K562 (cell line): ENCODE measurements at regions not wholly inside any gene's neighbourhood (a gene's known extent, or its start where the extent isn't known, plus 50 kb on each side); places are given as distances from the start of the nearest gene placed in this dataset.

ENCODE experiments used
- ATAC-seq: fragments of 200-7000 bp; cut with Tn5 transposase; 3 replicates; pipeline ENCODE4 v1.9.1; 2020; ENCODE audit warnings: moderate library complexity
- BruUV-seq: library from RNA; stranded (reverse); fragments of 400-500 nt; replicated peaks from 2 replicates; lab custom pipeline; 2021; lab: Mats Ljungman, UMichigan
- CTCF ChIA-PET: fragments of 300-600 bp; formaldehyde crosslinking; extraction: SDS; loops from one replicate; lab custom pipeline; 2021; ENCODE audit warnings: low intra/inter-chr PET ratio; lab: Yijun Ruan, JAX
- POLR2A ChIA-PET: fragments of 300-600, 350-650 bp; sonication (Branson Sonifier 250); formaldehyde crosslinking; extraction: SDS; loops from one replicate; lab custom pipeline; 2021; ENCODE audit warnings: antibody characterized with exemption, inconsistent platforms; lab: Yijun Ruan, JAX
- DNase-seq, 4 experiments: peaks; one replicate each; pipeline versions ENCODE4 v3.0.0 to v3.0.0-alpha.2; 2011 to 2018; ENCODE audit warnings: low spot score in 3 of 4, mixed read lengths in 3 of 4; ENCODE audit errors: extremely low read depth in 1 of 4
- FAIRE-seq: peaks from 2 replicates; lab custom pipeline; 2011; peaks lifted over from hg19 to GRCh38; lab: Jason Lieb, UNC
- H2AFZ ChIP-seq: 2 replicates; pipeline ENCODE4 v1.6.0; 2011; ENCODE audit warnings: low read depth, low read length, control low read depth, inconsistent platforms
- H3K27ac ChIP-seq: fragments of 200-600 bp; 3 replicates; pipeline ENCODE4 v1.8.0; 2011; ENCODE audit warnings: low read depth, mild to moderate bottlenecking, control low read depth, inconsistent platforms, low read length, moderate library complexity, mixed read lengths; ENCODE audit errors: extremely low read depth
- H3K27me3 ChIP-seq, 2 experiments: fragments of 300-600 bp in 1 of 2; 2 replicates in 1 of 2; 3 replicates in 1 of 2; pipeline versions ENCODE4 v1.6.0 to v1.8.0; 2011; ENCODE audit warnings: inconsistent platforms in 2 of 2, low read length in 2 of 2, mild to moderate bottlenecking in 1 of 2, mixed read lengths in 1 of 2, moderate library complexity in 1 of 2; ENCODE audit not compliant: control insufficient read depth in 2 of 2, insufficient read depth in 2 of 2
- H3K36me3 ChIP-seq: fragments of 300-600 bp; 3 replicates; pipeline ENCODE4 v1.8.0; 2011; ENCODE audit warnings: mild to moderate bottlenecking, low read length, inconsistent platforms; ENCODE audit not compliant: control insufficient read depth, insufficient read depth
- H3K4me1 ChIP-seq, 2 experiments: fragments of 200-600 bp in 1 of 2; replicated peaks in 1 of 2; 2 replicates in 1 of 2; 3 replicates in 1 of 2; pipeline versions ENCODE4 v1.5.1 to v1.8.0; 2011; ENCODE audit warnings: inconsistent platforms in 2 of 2, low read length in 2 of 2, mild to moderate bottlenecking in 1 of 2, mixed read lengths in 1 of 2, moderate library complexity in 1 of 2; ENCODE audit not compliant: control insufficient read depth in 2 of 2, insufficient read depth in 2 of 2
- H3K4me2 ChIP-seq: 2 replicates; pipeline ENCODE4 v1.6.1; 2011; ENCODE audit warnings: low read length, control low read depth, inconsistent platforms, mixed read lengths; ENCODE audit not compliant: insufficient read depth
- H3K4me3 ChIP-seq: fragments of 200-600 bp; sonication (generic), shearing (Covaris generic); 2 replicates; pipeline ENCODE4 v1.5.1; 2016; ENCODE audit warnings: control low read depth, inconsistent platforms
- H3K79me2 ChIP-seq: fragments of 200-600 bp; 3 replicates; pipeline ENCODE4 v1.8.0; 2011; ENCODE audit warnings: low read length, inconsistent platforms; ENCODE audit not compliant: control insufficient read depth, insufficient read depth
- H3K9ac ChIP-seq, 2 experiments: 2 replicates each; pipeline versions ENCODE4 v1.6.0 to v1.6.1; 2011; ENCODE audit warnings: low read depth in 2 of 2, low read length in 2 of 2, control low read depth in 1 of 2, inconsistent platforms in 1 of 2, mild to moderate bottlenecking in 1 of 2, mixed read lengths in 1 of 2; ENCODE audit not compliant: insufficient read depth in 1 of 2
- H3K9me1 ChIP-seq: one replicate; pipeline ENCODE4 v1.6.0; 2011; ENCODE audit warnings: inconsistent platforms, mild to moderate bottlenecking, low read length, moderate library complexity; ENCODE audit not compliant: control insufficient read depth, insufficient read depth
- H3K9me3 ChIP-seq: replicated peaks from 2 replicates; pipeline ENCODE4 v1.5.1; 2011; ENCODE audit warnings: low read depth, low read length, inconsistent platforms; ENCODE audit not compliant: control insufficient read depth, insufficient read depth
- H4K20me1 ChIP-seq: replicated peaks from 2 replicates; pipeline ENCODE4 v1.6.1; 2011; ENCODE audit warnings: low read length, inconsistent platforms, mixed read lengths; ENCODE audit not compliant: control insufficient read depth, insufficient read depth
- BRD9 ChIP-seq: fragments of 450-650 bp; IDR thresholded peaks from 2 replicates; pipeline ENCODE4 v1.6.1; 2018; ENCODE audit warnings: low read depth; ENCODE audit not compliant: partially characterized antibody
- CBX5 ChIP-seq: IDR thresholded peaks from 2 replicates; pipeline ENCODE4 v1.6.1; 2014; ENCODE audit warnings: low read depth, borderline replicate concordance
- CTCF ChIP-seq, 3 experiments: IDR thresholded peaks in 2 of 3; conservative IDR thresholded peaks in 1 of 3; 2 replicates each; pipeline ENCODE4 v1.5.1; 2011 to 2012; ENCODE audit warnings: low read length in 3 of 3, mild to moderate bottlenecking in 3 of 3, control low read depth in 2 of 3, improper control_type of control experiment in 1 of 3, inconsistent platforms in 1 of 3, low read depth in 1 of 3, mixed read lengths in 1 of 3, moderate library complexity in 1 of 3; ENCODE audit not compliant: insufficient read depth in 2 of 3
- ILF3 ChIP-seq: fragments of 450-650 bp; IDR thresholded peaks from 2 replicates; pipeline ENCODE4 v1.6.1; 2018; ENCODE audit warnings: antibody characterized with exemption, mild to moderate bottlenecking, moderate library complexity, borderline replicate concordance
- PHB2 ChIP-seq: fragments of 450-650 bp; IDR thresholded peaks from 2 replicates; pipeline ENCODE4 v1.6.1; 2017; ENCODE audit warnings: low read depth
- RREB1 ChIP-seq: fragments of 250-450 bp; sonication (Bioruptor Pico); IDR thresholded peaks from 2 replicates; pipeline ENCODE4 v1.4.0; 2020
- SREBF1 ChIP-seq: fragments of 150-350 bp; IDR thresholded peaks from 2 replicates; pipeline ENCODE4 v1.6.1; 2014; ENCODE audit warnings: antibody characterized with exemption, low read depth, low read length, borderline replicate concordance
- ZKSCAN3 ChIP-seq: fragments of 250-450 bp; sonication (Bioruptor Pico); IDR thresholded peaks from 2 replicates; pipeline ENCODE4 v1.4.0; 2020
- ZNF436 ChIP-seq: fragments of 250-450, 450-650 bp; sonication (Bioruptor Pico); formaldehyde crosslinking; IDR thresholded peaks from 2 replicates; pipeline ENCODE4 v1.7.0; 2020; ENCODE audit warnings: mild to moderate bottlenecking
- in situ Hi-C: fragments of 300-500 bp; cut with MboI; formaldehyde crosslinking; loops from 4 replicates; pipeline ENCODE4 v1.15.0; 2018; ENCODE audit warnings: inconsistent platforms, mixed read lengths
- intact Hi-C: fragments of 100-400 bp; cut with micrococcal nuclease; formaldehyde crosslinking; loops from 2 replicates; pipeline ENCODE4 v1.14.2; 2022
- TF ChIP-seq, protein P1 (sequence below): sonication (generic); IDR thresholded peaks from 2 replicates; pipeline ENCODE4 v1.6.1; 2016

- TF ChIP-seq, protein P1, sequence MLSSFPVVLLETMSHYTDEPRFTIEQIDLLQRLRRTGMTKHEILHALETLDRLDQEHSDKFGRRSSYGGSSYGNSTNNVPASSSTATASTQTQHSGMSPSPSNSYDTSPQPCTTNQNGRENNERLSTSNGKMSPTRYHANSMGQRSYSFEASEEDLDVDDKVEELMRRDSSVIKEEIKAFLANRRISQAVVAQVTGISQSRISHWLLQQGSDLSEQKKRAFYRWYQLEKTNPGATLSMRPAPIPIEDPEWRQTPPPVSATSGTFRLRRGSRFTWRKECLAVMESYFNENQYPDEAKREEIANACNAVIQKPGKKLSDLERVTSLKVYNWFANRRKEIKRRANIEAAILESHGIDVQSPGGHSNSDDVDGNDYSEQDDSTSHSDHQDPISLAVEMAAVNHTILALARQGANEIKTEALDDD, result no peak
These were observed 121.4 kb upstream of the SV2C start (continued) for GRCh38 chr5:75961818-75962217.

- FAIRE-seq, result no peak
- TF ChIP-seq ZNF436, result no peak
- no peak for TF ChIP-seq ZKSCAN3
- no peak for TF ChIP-seq CTCF (IDR thresholded peaks at IDR 0.05 in 2 of 3, conservative IDR thresholded peaks at IDR 0.05 in 1 of 3; ENCODE audit: insufficient read depth in 2 of 3, low read depth in 1 of 3, low read length in 3 of 3)
- no peak for TF ChIP-seq ILF3
- TF ChIP-seq CBX5, result no peak
- TF ChIP-seq SREBF1, result no peak
- TF ChIP-seq PHB2, result no peak
- TF ChIP-seq BRD9, result no peak
- TF ChIP-seq RREB1 (CRISPR knock-in tag), result no peak
These were observed 123.1 kb upstream of the SV2C start for GRCh38 chr5:75960129-75960528.

More at GRCh38 chr5:75960129-75960528, 123.1 kb upstream of the SV2C start:
- no peaks in the 10 kb centered on the region for H3K9me3 ChIP-seq
- no peak overlapping the region for H3K27ac ChIP-seq
- H3K36me3 ChIP-seq, result no peaks in the 10 kb centered on the region
- H2AFZ ChIP-seq, result no peak overlapping the region
- H3K27me3 ChIP-seq, result no peaks in the 10 kb centered on the region; a peak in 1 of 5 replicates
- H3K4me2 ChIP-seq, result no peak overlapping the region
- no TSS peak for BruUV-seq
- DNase-seq (no peak), ATAC-seq (no peak)
- H3K9me1 ChIP-seq, result no peaks in the 10 kb centered on the region
- intact Hi-C loops, result no loop called here
- CTCF ChIA-PET, result no interaction called here
- H3K4me1 ChIP-seq, result no peaks in the 10 kb centered on the region
- H4K20me1 ChIP-seq, result no peaks in the 10 kb centered on the region
- POLR2A ChIA-PET, result no interaction called here
- H3K4me3 ChIP-seq, result no peak overlapping the region
- in situ Hi-C loops, result no loop called here
- H3K79me2 ChIP-seq, result no peaks in the 10 kb centered on the region
- no peak overlapping the region for H3K9ac ChIP-seq
